ENCODE measurements at regions not wholly inside any gene's neighbourhood (a gene's known extent, or its start where the extent isn't known, plus 50 kb on each side); places are given as distances from the start of the nearest gene placed in this dataset.

DNA sequence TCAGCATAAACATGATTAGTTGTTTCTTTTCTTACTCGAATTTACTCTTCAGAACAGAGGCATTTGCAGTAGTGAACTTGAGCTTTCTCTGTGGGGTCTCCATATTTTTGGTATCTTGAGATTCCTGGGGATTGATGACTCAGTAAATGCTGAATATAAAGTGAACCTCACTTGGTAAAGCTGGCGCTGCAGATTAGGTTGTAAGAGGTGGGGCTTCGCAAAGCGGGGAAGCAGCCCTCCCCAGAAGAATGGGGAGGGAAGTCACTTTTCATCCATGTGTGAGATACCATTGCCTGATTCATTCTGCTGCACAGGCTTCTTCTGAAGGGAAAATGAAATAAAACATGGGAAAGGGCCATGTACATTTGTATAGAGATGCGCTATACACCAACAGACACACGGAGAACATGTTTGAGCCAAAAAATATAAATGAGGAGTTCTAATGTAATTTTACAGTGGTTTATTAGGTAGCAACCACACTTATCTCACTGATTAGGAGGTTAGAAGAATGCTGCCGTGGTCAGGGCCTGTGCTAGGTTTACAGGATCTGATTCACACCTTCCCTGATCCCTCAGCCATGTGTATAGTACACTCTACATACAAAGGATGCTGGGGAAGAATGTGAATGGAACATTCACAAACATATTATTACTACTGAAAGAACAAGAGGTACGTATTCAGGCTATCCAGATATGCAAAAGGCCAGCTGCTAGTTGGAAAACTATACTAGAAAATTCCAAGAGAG, 63.5 kb downstream of the DNTTIP2 start:
- no peak for DNase-seq

DNA sequence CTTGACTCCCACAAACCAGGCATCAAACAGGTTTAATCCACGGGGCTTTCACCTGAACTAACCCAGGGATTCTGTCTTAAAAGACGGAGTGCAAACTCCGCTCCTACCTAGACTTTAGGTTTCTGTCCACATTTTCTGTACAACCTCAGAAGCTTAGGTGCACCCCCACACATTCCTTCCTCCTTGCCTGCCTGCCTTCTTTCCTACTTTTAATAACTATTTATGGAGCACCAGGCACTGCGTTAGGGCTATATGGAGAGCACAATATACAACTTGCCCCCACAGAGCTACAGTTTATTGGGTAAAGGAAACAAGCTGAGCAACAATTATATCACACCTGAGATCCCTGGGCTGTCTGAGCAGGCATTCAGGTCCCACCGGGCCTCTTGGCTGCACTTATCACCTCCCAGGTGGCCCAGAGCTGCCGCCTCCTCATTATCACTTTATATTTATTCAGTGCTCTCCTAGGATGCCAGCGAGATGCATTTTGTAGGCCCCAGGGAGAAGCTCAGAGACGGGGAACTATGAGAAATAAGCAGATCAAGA, 64.1 kb downstream of the DNTTIP2 start:
- peak; percentile 87 for DNase-seq

DNA sequence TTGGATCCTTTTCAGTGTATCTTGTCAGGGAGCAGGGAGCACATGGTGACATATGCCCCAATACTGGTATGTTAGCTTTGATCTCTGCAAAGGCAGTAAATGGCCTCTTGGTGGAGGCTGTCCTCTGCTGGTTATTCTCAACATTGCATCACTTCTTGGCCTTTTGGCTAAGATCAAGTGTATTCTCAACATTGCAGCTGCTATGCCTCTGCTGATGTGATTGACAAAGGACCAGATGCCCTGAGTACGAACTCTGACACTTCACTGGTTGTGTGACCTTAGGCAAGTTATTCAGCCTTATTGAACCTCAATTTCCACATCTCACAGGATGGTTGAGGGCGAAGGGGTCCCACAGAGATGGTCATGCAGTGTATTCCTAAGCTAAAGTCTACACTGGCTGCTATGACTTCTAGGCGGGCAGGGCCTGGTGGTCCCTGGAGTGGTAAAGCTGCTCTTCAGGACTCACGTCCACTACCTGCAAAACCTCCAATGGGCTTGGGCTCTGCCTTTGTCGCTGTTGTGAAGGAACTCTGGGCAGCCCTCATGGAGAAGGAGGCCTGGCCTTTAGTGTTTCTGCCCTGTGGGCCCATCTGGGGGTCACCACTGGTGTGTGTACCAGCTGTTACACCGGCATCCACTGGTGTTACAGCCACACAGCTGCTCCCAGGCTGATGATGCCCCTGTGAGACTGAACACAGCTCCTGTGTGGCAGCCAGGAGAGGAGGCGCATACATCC, 64.8 kb downstream of the DNTTIP2 start:
- DNase-seq: peak; percentile 74

DNA sequence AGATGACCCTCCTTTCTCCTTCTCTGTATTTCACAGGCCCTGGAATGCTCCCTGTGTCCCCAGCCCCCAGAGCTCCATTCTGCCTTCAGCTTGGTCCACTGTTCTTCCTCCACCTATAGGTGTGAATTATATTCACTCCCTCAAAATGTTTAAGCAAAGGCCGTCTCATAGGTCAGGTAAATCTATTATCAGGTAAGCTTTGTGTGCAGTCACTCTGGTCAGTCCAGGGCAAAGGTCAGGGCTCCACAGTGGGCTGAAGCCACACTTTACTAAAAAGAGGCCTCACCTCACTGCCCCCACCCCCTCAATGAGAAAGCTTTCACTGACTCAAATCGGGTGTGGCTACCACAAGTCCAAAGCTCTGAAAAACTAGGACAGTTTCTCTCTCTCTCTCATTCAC, 65.9 kb downstream of the DNTTIP2 start:
- no peak for DNase-seq

DNA sequence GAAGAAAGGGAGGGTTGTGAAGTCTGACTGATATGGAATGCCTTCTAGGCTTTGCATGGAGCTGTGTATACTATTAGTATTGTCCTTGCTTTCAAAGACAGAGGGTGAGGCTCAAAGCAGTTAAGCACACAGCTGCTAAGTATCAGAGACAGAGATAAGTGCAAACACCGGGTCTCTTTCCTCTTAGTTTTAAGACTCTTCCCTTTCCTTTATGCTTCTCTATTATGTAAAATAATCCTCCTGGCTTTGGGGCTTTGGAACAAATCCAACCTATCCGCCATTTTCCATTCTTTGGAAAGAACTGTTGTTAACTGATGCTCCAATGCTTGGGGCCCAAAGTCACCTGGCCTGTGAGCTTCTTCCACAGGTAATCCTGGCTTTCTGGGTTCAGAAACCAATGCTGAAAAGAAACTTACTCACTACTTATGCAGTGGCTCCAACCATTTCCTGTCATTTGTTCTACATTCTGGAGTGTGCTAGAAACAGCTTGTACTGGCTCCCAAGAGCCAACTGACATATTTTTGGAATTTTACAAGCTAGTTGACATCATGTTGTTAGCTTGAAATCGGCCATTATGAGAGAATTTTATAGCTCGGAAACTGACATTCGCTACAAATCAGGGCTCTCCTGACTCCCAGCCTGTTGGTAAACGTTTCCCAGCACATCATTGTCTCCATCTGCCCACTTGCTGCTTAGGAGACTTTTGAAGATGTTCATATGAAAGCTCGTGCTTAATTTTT, 67.5 kb downstream of the DNTTIP2 start:
- no peak for DNase-seq

DNA sequence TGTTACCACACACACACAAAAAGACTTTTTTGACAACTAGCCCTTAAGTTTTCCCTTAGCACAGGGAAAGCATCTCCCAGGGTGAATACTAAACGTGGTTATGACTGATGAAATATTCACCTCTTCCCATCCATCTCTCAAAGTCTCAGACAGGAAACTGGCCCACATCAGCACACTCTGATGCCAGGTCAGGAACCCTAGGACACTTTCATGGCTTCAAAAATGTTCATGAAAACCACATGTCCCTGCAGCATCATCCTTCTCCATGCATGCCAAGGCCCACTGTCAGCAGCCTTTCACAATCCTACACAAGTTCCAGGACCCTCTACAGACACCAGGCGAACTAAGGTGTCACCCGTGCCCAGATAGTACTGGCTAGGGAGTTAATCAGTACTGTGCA, 68.7 kb downstream of the DNTTIP2 start:
- no peak for DNase-seq

DNA sequence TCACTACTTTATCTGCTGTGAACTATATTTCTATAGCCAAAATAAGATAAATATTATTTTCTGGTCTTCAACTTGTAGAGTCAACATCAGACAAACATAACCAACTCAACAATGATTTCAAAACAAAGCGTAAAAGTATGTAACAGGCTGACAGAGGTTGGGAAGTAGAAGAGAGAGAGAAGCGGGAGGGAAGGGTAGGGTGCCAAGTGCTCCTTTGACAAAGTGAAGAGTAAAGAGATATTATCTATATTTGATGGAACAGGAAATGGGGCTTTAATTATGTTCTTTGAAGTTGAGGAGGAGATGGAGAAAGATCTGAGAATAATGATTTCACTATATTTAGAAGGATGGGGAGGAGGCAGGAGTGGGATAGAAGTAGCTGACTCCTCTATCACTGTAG, 70.1 kb downstream of the DNTTIP2 start:
- DNase-seq: no peak

DNA sequence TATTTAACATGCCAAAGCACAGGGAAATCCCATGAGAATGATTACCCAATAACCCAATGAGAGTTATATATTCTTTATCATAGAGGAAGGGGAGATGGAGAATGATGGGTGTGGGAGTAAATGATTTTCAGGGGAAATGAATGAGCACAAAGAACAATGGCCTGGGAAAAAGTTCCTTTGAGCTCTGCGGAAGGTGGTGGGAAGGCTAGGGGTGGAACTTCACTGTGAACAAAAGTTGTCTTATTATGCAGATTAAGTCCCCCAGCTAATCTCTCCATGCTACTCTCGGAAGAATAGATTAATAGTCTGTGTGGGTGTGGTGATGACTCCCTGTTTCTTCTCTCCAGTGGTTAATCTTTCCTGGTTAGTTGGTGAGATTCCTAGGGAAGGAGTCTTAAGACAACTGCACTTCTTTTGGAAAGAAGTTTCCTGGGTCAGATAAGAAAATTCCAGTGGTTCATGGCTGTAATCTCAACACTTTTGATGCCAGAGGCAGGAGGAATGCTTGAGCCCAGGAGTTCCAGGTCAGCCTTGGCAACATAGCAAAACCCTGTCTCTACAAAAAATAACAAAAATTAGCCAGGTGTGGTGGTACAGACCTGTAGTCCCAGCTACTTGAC, 71.6 kb downstream of the DNTTIP2 start:
- DNase-seq: no peak

DNA sequence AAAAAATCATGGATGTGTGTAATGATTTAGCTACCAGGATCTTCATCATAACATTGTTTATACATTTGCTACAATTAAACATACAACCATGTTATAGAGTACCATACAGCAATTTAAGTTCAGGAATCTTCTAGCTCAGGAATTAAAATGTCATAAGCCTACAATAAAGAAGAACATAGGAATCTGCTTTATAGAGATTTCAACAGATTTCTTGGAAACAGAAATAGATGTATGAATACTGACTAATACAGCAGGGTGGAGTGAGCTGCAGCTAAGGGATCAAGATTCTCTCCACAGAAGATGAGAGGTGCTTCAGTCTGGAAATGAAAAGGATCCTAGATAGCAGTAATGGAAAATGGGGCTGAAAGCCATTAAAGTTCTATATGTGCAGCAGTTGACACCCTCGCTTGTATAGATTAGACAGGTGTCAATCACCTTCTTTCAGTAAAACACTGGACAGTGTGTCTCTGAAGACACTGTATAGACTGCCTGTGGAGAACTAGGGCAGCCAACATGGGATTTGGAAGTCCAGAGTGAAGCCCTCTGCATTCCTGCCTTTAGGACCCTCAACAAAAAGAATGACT, 73.9 kb downstream of the DNTTIP2 start:
- DNase-seq: no peak

DNA sequence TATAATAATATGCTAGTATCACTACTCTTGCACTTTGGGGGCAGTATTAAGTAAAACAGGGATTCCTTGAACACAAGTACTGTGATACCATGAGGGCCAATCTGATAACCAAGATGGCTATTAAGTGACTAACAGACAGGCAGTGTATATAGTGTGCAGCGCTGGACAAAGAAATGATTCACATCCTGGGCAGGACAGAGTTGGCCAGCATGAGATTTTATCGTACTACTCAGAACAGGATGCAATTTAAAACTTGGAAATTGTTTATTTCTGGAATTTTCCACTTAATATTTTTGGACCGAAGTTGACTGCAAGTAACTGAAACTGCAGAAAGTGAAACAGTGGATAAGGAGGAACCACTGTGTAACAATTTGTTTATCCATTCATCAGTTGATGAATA, 74.6 kb downstream of the DNTTIP2 start:
- no peak for DNase-seq

DNA sequence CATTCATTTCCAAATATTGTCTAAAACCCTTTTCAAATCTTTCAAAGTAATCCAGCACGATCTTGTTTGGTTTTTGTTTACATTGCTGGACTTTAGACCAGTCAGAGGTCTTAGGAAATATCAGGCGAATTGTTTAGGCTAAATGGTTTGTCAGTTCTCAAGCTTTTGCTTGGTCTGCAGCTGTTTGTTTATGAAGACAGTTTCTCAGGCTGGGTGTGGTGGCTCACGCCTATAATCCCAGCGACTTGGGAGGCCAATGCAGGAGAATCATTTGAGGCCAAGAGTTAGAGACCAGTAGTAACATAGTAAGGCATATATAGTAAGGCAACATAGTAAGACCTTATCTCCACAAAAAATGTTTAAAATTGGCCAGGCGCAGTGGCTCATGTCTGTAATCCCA, 77.5 kb downstream of the DNTTIP2 start:
- DNase-seq: no peak

DNA sequence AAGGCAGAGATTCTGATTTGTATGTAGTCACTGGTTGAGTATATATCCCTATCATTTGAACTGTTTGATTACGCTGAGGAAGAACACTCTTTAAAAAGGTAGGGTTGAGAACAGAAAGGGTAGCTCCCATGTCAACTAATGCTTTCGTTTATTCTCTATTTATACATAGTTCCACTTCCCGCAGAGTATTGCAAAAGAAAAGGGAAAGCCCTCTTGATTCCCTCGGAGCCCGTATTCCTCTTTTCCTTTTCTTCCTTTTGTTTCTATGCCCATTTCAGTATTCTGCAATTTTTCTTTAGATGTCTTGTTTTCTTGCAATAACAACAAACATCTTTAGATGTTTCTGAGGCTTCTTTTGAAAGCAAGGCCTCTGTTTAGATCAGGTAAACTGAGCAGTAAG, 78.2 kb downstream of the DNTTIP2 start:
- no peak for DNase-seq

DNA sequence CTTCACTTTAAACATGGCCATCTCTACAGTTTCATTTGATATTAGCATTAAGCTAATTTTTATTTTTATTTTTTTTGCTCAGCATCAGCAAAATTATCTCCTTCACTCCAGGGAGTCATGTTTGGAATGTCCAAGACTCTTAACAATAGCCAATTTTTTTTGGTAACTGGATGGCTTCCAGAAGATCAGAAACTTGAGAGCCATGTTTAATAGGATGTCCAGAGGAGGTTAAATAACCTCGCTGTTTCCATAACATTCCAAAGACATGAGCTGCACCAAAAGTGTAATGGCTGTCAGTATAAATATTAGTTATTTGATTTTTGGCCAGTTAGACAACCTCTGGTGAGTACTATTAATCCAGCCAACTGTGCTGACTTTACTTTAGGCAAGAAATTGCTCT, 80.7 kb downstream of the DNTTIP2 start:
- no peak for DNase-seq

DNA sequence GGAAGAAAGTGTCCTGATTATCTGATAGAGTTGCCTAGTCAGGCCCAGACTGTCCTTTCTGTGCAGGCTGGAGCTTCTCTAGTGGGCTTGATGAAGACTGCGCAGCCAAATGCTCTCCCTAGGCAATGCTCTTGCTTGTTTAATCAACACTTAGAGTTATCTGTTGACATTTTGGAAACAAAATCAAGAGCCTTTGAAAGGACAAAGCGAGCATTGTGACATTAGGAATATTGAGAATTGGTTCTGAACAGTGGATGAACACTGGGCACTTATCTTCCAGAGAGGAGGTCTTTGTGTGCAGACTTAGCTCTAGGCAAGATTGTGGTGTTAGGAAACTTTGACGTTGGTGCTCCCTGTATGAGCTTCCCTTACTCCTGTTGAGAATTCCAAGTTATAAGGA, 94.5 kb downstream of the DNTTIP2 start:
- DNase-seq: no peak

DNA sequence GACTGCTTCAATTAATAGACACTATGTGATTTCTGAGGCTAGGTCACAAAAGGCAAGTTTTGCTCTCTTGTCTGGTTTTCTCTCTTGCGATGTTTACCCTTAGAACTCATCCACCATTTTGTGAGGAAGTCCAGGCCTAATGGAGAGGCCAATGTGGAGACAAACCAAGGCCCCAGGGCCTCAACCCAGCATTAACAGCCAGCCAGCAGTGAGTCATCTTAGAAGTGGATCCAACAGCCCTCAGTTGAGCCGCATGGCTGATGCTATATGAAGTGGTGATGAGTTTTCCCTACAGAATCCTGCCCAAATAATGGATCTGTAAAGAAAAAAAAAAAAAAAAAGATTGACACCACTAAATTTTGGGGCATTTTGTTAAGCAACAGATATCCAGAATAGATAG, 95.1 kb downstream of the DNTTIP2 start:
- DNase-seq: no peak

DNA sequence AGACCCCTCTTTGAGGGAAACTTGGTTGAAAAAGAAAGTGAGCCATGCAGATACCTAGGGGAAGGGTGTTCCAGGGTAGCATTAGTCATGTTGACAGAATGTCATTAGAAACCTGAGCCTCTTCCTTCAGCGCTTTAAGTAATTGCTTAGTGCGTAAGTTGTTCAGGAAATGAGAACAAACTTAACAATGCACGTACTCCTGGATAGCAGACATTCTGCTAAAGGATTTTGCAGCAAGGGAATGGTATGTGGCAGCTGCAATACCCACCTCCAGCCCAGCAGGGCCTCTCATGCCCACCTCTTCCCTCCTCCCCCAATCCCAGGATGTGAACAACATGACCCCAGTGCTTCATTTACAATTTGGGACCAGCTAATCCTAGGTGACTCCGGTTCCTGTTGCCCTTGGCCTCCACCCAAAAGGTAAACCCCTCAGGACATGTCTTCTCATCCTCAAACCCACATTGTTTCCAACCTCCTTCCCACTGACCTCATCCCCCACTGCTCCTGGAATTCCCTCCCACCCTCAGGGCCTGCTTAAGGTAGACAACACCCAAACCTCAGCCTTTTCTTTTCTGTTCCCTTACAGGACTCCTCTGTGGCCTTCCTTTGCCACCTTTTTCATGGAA, 98.0 kb upstream of the BCAR3 start:
- DNase-seq: peak; percentile 37

DNA sequence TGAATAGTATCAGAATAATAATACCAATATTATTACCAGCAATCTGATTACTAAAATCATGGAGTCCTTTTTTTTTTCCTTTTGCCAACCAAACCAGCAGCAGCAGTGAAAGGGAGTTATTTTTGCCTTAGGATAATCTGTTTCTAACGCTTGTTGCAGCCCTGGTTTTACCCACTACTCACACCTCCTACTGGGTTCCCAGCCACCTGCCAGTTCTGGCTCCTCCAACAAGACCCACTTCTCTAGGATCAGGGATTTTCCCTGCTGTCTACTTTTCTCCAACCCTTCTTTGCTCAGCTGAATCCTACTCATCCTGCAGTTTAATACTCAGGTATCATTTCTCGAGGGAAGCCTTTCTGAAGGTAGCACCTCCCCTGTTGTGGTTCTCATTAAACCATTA, 96.8 kb upstream of the BCAR3 start:
- no peak for DNase-seq

DNA sequence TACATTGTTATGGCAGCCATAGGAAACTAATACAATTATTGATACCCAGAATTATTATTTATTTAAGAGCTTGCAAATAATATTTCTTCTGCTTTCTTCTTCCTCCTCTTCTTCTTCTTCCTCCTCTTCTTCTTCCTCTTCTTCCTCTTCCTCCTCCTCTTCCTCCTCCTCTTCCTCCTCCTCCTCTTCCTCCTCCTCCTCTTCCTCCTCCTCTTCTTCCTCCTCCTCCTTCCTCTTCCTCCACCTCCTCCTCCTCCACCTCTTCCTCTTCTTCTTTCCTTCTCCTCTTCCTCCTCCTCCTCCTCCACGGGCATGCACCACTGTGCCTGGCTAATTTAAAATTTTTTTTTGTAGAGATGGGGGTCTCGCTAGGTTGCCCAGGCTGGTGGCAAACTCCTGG, 95.6 kb upstream of the BCAR3 start:
- DNase-seq: no peak

DNA sequence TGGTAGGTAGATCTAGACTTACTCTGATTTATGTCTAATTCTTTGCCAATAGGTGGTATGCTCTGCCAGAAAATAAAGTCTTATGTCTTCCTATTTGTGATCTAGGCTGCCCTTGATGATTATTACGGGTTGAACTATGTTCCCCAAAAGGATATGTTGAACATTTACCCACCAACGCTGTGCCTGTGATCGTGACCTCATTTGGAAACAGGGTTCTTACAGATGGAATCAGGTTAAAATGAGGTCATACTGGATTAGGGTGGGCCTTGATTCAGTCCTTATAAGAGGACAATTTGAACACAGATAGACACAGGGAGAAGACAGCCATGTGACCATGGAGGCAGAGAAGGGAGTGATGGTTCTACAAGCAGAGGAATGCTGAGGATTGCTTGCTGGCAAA, 95.1 kb upstream of the BCAR3 start:
- no peak for DNase-seq

DNA sequence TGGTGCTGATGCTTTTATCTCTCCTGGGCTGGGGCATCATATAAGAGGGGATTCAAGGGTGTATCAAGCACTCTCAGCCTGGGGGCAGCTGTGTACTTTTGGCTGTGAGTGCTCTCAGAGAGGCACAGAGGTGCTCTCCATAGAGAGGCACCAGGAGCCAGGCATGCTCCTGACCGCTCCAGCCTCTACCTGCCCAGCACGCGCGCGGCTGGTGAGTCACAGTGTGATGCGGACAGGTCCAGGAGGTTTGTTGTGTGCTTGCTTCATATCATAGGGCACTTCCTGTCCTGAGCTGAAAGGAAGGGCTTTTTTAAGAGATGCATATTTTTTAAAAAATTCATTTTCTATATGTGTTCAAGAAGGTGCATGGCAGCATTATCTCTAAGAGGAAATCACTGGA, 93.6 kb upstream of the BCAR3 start:
- DNase-seq: no peak

DNA sequence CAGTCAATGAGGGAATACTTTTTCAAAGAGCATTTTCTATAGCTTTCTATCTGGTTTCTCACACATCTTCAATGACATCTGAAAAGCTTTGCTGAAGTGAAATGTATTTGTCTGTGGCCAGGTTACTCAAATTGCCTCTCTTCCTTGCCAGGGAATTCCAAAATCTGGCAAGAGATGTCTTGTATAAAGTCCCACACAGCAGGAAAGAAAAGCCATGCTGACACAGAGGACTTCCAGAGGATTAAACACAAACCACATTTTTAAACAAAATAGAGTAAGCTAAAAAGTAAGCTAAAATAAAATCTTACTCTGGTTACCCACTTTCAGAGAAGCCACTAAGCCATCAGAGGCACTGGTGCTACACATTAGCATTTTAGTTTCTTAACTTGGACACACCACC, 93.1 kb upstream of the BCAR3 start:
- DNase-seq: no peak

DNA sequence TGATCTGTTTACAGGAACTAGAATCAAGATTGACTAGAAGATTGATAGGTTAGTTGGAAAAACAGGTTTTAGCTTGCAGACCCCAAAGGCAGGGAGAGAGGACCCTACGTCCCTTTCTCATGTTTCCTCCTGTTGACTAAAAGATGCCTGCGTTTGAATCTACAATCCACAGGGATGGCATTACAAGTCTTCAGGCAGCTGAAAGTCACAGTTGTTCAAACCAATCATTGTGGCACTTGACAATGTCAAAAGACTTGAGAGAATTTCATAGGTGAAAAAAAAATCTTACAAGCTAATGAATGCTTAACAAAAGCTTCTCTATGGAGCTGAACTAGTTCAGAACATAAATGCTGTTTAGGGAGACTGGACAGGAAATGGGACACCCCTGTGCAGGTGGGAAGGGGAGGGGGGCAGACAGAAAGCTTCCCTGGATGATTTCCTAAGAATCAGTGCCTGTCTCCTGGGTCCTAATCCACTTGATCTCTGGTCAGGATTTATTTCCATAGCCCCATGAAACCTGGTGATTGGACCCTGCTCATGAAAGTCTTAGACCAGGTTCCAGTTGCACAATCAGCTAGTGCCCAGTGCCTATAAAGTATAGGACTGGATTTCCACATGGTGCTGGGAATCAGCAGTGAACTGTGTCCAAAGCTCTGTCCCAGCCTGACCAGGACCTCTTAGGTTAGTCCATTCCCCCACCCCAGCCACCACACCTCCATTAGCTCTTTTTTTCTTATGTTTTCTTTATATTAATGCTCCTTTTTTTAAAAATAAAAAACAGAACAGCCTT, 91.6 kb upstream of the BCAR3 start:
- DNase-seq: no peak
